T-helper 1 cell treated with Interleukin-12 subunit alpha and Interleukin-12 subunit beta and Interleukin-4 antibody, amounts not matched to agents 30 μg/mL and 1 μg/mL, for 36 hours (primary cell): ENCODE measurements at regions not wholly inside any gene's neighbourhood (a gene's known extent, or its start where the extent isn't known, plus 50 kb on each side); places are given as distances from the start of the nearest gene placed in this dataset.

Source experiments
- H3K27ac Mint-ChIP-seq: one replicate; pipeline ENCODE4 v1.8.0; 2021; ENCODE audit warnings: mild to moderate bottlenecking, mixed read lengths
- H3K27me3 Mint-ChIP-seq: one replicate; pipeline ENCODE4 v1.8.0; 2021; ENCODE audit warnings: low read depth, mixed read lengths
- H3K36me3 Mint-ChIP-seq: one replicate; pipeline ENCODE4 v1.8.0; 2021; ENCODE audit warnings: low read depth, mixed read lengths
- H3K4me1 Mint-ChIP-seq: one replicate; pipeline ENCODE4 v1.8.0; 2021; ENCODE audit warnings: low read depth, mixed read lengths
- H3K4me3 Mint-ChIP-seq: one replicate; pipeline ENCODE4 v1.8.0; 2021; ENCODE audit warnings: mild to moderate bottlenecking, moderate library complexity, mixed read lengths
- H3K9me3 Mint-ChIP-seq: one replicate; pipeline ENCODE4 v1.8.0; 2021; ENCODE audit warnings: mixed read lengths

GRCh38 chr11:13224324-13224723, 53.3 kb upstream of the BMAL1 start:
- no peaks in the 10 kb centered on the region for H3K36me3 Mint-ChIP-seq
- no peaks in the 10 kb centered on the region for H3K9me3 Mint-ChIP-seq
- no peak overlapping the region for H3K4me3 Mint-ChIP-seq
- peaks cover 13% of the 10 kb centered on the region for H3K27me3 Mint-ChIP-seq
- no peaks in the 10 kb centered on the region for H3K4me1 Mint-ChIP-seq
- no peak overlapping the region for H3K27ac Mint-ChIP-seq

DNA sequence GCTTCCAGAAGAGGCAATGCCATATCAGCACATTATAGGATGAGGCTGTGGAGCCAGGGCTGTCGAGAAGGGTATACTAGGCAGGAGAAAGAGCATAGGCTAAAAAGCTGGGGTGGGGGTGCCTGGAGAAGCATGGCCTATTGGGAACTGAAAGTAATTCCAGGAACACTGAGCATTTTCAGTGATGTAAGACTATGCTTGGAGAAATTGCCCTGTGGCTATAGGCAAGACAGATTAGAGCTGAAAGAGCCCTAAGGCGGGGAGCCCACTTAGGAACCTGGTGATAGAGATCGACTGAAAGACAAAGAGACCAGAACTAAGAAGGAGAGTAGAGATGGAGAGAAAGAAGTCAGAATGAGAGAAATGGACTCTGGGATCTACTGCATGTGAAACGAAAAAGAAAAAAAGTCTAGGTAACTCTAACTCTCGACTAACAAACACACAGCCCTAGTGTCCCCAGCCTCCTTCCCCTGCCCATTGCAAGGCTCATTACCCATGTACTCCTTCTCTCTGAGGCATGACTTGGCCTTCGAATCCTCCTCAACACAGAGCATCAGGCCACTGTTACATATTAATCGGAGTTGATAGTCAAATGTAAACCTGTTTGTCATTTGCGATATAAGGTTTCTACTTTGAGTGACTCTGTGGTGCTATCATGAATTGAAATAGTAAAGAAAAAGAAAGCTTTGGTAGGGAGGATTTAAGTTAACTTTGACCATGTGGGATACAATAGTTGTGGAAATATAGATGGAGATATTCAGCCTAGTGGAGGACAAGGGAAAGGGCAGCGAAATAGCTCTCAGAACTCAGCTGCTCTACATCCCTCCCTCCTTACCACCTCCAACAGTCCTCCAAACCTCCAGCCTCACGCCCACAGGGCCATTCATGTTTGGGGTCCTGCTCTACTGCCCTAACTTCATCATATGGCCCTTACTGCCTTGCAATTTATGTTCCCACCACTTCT, 52.3 kb upstream of the BMAL1 start:
- Mint-ChIP-seq H3K27me3 (peaks cover 18% of the 10 kb centered on the region), H3K9me3 (no peaks in the 10 kb centered on the region), H3K4me3 (no peak overlapping the region), H3K27ac (no peak overlapping the region), H3K36me3 (no peaks in the 10 kb centered on the region), H3K4me1 (no peaks in the 10 kb centered on the region)

DNA sequence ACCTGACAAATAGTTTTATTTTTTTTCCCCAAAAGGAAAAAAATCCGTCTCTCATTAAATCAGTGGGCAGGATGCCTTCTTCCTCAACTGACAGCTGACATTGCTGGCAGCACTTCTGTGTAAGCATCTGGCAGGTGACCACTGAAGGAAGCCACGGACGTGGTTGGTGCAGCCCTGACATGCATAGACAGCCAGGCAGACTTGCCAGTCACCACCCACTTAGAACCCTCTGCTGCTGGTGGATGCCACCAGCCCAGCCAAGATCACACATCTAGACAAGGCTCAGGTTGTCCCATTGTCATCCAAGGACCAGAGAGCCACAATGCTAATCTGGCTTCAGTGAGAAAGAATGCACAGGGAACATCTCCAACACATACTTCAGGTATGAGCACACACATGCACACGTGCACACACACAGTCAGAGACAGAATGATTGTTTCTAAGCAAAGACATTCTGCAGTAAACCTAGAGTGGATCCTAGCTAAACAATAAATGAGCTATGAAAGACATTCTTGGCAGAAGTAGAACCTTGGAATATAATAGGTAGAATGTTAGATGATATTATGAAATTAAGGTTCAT, 49.8 kb upstream of the BMAL1 start:
- Mint-ChIP-seq H3K4me1 (no peaks in the 10 kb centered on the region), H3K36me3 (no peaks in the 10 kb centered on the region), H3K27ac (no peak overlapping the region), H3K9me3 (no peaks in the 10 kb centered on the region), H3K27me3 (peaks cover 27% of the 10 kb centered on the region), H3K4me3 (no peak overlapping the region)
